DMS153 treated with DMSO at 0.1 percent for 48 hours (cell line): ENCODE measurements at regions not wholly inside any gene's neighbourhood (a gene's known extent, or its start where the extent isn't known, plus 50 kb on each side); places are given as distances from the start of the nearest gene placed in this dataset.

Source experiments
- DNase-seq: peaks from one replicate; lab custom pipeline; 2025; ENCODE audit not compliant: unreplicated experiment; lab: John Stamatoyannopoulos, UW

DNA sequence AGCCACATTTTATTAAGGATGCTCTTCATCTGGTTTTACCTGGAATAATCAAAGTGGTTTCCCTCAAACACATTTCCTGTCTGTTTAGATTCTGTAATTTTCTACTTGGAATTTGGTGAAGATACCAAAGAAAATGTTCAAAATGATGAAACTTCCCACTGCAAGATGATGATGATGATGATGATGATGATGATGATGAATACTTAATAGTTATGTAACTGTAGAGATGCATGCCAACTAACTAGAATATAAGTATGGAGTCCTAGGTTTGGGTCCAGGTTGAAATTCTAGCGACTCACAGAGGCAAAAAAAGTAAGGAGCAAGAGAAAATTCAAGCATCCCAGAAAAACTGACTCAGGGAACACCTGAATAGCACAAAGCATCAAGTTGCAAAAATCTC, 104.0 kb upstream of the KIAA1217 start:
- DNase-seq = no peak

DNA sequence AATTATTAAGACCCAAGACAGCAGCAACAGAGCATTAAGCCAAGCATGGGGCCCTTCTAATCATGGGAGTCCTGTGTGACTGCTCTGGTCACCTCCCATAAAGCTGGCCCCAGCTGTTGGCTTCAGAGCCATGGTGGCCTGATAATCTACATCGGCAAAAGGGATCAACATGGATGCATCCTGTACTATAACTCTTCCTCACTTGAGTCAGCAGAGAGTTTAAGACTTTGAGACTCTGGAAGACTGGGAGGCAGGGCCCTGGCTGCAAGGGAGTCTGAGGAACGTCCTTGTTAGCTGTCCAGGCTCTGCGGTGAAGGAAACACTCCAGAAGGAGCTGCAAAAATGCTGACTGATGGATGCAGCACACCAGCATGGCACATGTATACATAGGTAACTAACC, 95.0 kb upstream of the KIAA1217 start:
- no peak for DNase-seq

- DNase-seq = no peak
These were observed 94.4 kb upstream of the KIAA1217 start for GRCh38 chr10:24114556-24114955.

DNA sequence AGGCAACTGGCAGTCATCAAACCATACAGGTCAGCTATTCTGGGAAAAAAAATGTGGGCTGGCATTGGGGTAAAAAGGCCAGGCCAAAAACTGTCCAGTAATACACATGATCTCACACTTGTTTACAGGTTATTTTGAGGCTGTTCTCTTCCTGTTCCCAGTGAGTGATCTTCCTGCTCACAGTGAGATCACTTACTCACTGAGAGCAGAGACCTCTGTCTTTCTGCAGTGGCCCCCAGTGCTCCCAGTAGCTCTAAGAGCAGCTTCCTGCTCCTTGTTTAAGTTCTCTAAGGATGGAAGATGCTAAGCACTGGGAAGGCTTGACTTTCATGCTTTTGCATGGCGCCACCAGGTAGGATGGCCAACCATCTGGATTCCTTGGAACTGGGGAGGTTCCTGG, 93.5 kb upstream of the KIAA1217 start:
- no peak for DNase-seq

- no peak for DNase-seq
These were observed 90.7 kb upstream of the KIAA1217 start for GRCh38 chr10:24118246-24118645.

DNA sequence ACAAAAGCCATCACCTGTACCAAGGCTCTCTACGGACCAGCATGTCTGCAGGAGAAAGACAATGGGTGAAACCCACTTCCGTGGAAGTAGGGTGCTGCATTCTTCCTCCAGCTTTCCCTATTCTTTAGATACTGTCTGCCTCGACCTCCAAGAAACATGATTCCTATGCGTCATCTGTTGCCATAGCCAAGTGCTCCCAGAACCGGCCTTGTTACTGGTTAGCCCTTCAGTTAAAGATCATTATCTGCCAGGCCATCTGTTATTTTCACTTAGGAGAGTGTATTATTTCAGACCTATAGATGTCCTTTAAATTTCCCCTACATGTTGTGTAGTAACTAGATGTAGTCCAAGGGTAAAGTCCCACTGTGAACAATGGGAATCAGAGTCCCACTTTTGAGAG, 89.0 kb upstream of the KIAA1217 start:
- no peak for DNase-seq

- no peak for DNase-seq
These were observed 88.3 kb upstream of the KIAA1217 start for GRCh38 chr10:24120646-24121045.

GRCh38 chr10:24127516-24127915, 81.4 kb upstream of the KIAA1217 start:
- DNase-seq = no peak

GRCh38 chr10:24128066-24128730, 80.7 kb upstream of the KIAA1217 start:
- DNase-seq = no peak

DNA sequence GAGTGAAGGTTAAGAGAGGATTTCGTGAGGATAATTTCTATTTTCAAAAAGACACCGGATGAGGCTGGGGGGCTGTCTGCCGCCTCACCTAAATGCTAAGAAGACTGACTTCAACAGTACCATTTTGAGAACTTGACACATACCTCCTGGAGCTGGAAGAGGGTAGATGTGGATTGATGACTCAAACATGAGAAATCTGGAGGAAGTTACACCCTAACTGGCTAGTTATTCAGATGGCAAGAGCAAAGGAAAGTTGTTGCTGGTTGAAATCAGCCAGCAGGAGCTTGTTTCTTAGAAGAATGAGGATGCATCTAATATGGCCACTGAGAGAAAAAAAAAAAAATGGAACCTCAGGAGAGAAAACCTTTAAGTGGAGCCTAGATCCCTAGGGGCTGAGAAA, 76.2 kb upstream of the KIAA1217 start:
- DNase-seq = no peak

GRCh38 chr10:24133835-24134234, 75.1 kb upstream of the KIAA1217 start:
- DNase-seq = no peak

DNA sequence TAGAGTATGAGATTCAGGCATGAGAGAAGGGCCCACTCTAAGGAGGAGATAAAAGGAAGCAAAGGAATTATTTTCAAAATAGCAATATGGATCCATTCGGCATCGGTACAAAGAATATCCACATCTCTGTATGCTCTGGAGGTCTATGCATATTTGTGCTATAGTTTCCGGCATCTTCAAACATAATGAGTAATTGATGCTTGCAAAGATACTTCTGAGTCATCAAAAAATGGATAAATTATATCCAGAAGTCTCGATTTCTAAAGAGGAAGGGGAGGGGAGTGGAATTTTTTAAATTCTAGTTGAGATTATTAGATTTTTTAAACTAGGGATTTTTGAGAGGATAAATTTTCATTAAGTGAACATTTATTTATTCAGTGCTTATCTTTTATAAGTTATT, 72.9 kb upstream of the KIAA1217 start:
- no peak for DNase-seq

DNA sequence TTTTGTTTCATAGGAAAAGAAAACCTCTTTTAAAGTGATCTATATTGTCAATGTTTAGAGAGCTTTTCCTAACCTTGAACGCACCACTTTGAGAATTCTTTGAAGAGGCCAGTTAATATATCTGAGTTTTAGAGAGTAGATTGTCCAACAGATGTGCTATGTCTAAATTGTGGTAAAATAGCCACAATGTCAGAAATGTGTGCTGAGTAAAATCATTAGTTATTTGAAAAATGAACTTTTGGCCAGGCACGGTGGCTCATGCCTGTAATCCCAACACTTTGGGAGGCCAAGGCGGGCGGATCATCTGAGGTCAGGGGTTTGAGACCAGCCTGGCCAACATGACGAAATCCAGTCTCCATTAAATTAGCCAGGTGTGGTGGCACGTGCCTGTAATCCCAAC, 61.6 kb upstream of the KIAA1217 start:
- DNase-seq = no peak

DNA sequence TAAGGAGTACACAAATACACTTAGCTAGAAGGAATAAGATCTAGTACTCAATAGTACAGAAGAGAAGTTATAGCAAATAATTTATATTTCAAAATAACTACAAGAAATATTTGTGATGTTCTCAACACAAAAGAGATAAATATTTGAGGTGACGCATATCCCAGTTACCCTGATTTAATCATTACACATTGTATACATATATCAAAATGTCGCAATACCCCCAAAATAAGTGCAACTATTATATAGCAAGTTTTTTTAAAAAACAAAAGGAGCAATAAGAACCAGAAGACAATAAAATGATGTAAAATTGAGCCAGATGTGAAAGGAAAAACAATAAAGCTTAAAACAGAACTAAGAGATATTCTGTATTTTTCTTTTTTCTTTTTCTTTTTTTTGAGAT, 59.3 kb upstream of the KIAA1217 start:
- DNase-seq = no peak

DNA sequence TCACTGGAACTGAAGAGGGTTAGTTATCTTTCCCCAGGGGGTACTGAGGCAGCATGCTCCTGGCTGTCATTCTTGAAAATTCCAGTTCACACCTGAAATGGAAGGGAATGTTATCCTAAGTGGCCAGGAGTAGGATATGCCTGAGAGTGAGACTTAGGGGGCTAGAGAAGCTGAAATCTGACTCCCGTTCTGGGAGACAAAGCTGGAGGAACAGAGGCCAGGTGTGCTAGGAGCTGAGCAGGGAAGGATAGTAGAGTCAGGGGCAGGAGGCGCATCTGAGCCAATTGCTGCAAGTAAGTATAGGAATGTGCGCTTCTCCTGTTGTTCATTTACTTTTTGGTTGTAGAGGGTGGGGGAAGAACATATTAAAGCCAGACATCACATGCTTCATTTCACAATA, 58.1 kb upstream of the KIAA1217 start:
- DNase-seq = no peak

- no peak for DNase-seq
These were observed 56.7 kb upstream of the KIAA1217 start for GRCh38 chr10:24152270-24152669.

- DNase-seq = no peak
These were observed 55.9 kb upstream of the KIAA1217 start for GRCh38 chr10:24153031-24153430.

- no peak for DNase-seq
These were observed 55.4 kb upstream of the KIAA1217 start for GRCh38 chr10:24153537-24153936.

GRCh38 chr10:24156686-24157085, 52.3 kb upstream of the KIAA1217 start:
- no peak for DNase-seq

DNA sequence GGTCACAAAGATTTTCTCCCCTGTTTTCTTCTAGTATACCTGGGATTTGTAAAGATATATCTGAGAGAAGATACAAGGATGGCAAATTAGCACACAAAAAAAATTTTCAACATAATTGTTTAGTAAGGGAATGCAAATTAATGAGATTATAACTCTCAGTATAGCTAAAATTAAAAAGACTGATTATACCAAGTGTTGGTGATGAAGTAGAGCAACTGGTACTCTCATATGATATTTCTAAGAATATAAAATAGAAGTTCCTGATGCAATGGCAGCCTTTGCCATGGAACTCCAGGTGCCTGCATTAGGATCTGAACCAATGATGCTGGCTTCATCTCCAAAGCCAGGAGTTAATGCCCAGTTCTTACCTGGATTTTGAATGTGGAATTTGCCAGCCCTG, 51.4 kb upstream of the KIAA1217 start:
- DNase-seq = no peak
